ENCODE measurements at regions not wholly inside any gene's neighbourhood (a gene's known extent, or its start where the extent isn't known, plus 50 kb on each side); places are given as distances from the start of the nearest gene placed in this dataset.

- DNase-seq (no peak), ATAC-seq (ENCODE audit: low read depth) (no peak)
- Histone ChIP-seq H3K4me3 (ENCODE audit: control extremely low read depth in 1 of 5, extremely low read depth in 1 of 5, insufficient read depth in 1 of 5, low read depth in 2 of 5, low read length in 4 of 5) (no peak overlapping the region), H3K27me3 (replicated peaks in 1 of 4; ENCODE audit: control extremely low read depth in 1 of 4, control insufficient read depth in 3 of 4, insufficient read depth in 4 of 4, low read length in 3 of 4) (no peaks in the 10 kb centered on the region), H3K9ac (ENCODE audit: low read length) (no peak overlapping the region), H3K4me2 (replicated peaks; ENCODE audit: low read depth, low read length, poor library complexity, severe bottlenecking) (no peak overlapping the region), H3K79me2 (ENCODE audit: control insufficient read depth, insufficient read depth, low read length) (no peaks in the 10 kb centered on the region), H3K27ac (ENCODE audit: low read length in 2 of 2) (no peak overlapping the region), H3K36me3 (replicated peaks in 1 of 2; ENCODE audit: control extremely low read depth in 1 of 2, control insufficient read depth in 1 of 2, extremely low read depth in 1 of 2, insufficient read depth in 2 of 2, low read length in 1 of 2) (no peaks in the 10 kb centered on the region), H4K20me1 (ENCODE audit: control insufficient read depth, insufficient read depth, low read length, poor library complexity, severe bottlenecking) (no peaks in the 10 kb centered on the region), H3K4me1 (ENCODE audit: control insufficient read depth in 2 of 2, insufficient read depth in 2 of 2, low read length in 2 of 2) (no peaks in the 10 kb centered on the region), H3K9me3 (ENCODE audit: control extremely low read depth in 1 of 3, control insufficient read depth in 2 of 3, insufficient read depth in 1 of 3, low read length in 2 of 3) (peaks cover 0 to 16% (median 0%) of the 10 kb centered on the region in 3 donors), H2AFZ (ENCODE audit: insufficient read depth, low read depth, low read length, poor library complexity, severe bottlenecking) (no peak overlapping the region)
- POLR2A ChIA-PET, result no interaction called here
- 79% methylated on average over 4 of the region's 8 CpGs for WGBS (ENCODE audit: insufficient coverage)
- no peak overlapping the region for H3K27ac Mint-ChIP-seq
- TF ChIP-seq CTCF (IDR thresholded peaks at IDR 0.05) (no peak), EZH2 (IDR thresholded peaks at IDR 0.05; ENCODE audit: borderline replicate concordance, insufficient read depth, low read depth, low read length, poor library complexity, severe bottlenecking) (no peak)
- CTCF ChIA-PET, result no interaction called here
- no peaks in the 10 kb centered on the region for H3K9me3 Mint-ChIP-seq (ENCODE audit: insufficient read depth)
- no peak overlapping the region for H3K4me3 Mint-ChIP-seq
- no peaks in the 10 kb centered on the region for H3K27me3 Mint-ChIP-seq
- intact Hi-C loops (cut with micrococcal nuclease), result no loop called here
- no peaks in the 10 kb centered on the region for H3K4me1 Mint-ChIP-seq
These were observed 284.5 kb downstream of the CBLN1 start for GRCh38 chr16:48997081-48997615.

- Mint-ChIP-seq H3K4me1 (no peaks in the 10 kb centered on the region), H3K4me3 (no peak overlapping the region), H3K9me3 (ENCODE audit: insufficient read depth) (peaks cover 4% of the 10 kb centered on the region), H3K27me3 (peaks cover 3% of the 10 kb centered on the region), H3K27ac (no peak overlapping the region)
- ChIA-PET CTCF (no interaction called here), POLR2A (no interaction called here)
- TF ChIP-seq CTCF (IDR thresholded peaks at IDR 0.05) (no peak), EZH2 (IDR thresholded peaks at IDR 0.05; ENCODE audit: borderline replicate concordance, insufficient read depth, low read depth, low read length, poor library complexity, severe bottlenecking) (no peak)
- Histone ChIP-seq H3K9ac (ENCODE audit: low read length) (no peak overlapping the region), H3K4me2 (replicated peaks; ENCODE audit: low read depth, low read length, poor library complexity, severe bottlenecking) (no peak overlapping the region), H3K4me1 (ENCODE audit: control insufficient read depth in 2 of 2, insufficient read depth in 2 of 2, low read length in 2 of 2) (no peaks in the 10 kb centered on the region), H3K27ac (ENCODE audit: low read length in 2 of 2) (no peak overlapping the region), H2AFZ (ENCODE audit: insufficient read depth, low read depth, low read length, poor library complexity, severe bottlenecking) (no peak overlapping the region), H4K20me1 (ENCODE audit: control insufficient read depth, insufficient read depth, low read length, poor library complexity, severe bottlenecking) (no peaks in the 10 kb centered on the region), H3K79me2 (ENCODE audit: control insufficient read depth, insufficient read depth, low read length) (no peaks in the 10 kb centered on the region), H3K36me3 (replicated peaks in 1 of 2; ENCODE audit: control extremely low read depth in 1 of 2, control insufficient read depth in 1 of 2, extremely low read depth in 1 of 2, insufficient read depth in 2 of 2, low read length in 1 of 2) (no peaks in the 10 kb centered on the region), H3K27me3 (replicated peaks in 1 of 4; ENCODE audit: control extremely low read depth in 1 of 4, control insufficient read depth in 3 of 4, insufficient read depth in 4 of 4, low read length in 3 of 4) (no peaks in the 10 kb centered on the region), H3K9me3 (ENCODE audit: control extremely low read depth in 1 of 3, control insufficient read depth in 2 of 3, insufficient read depth in 1 of 3, low read length in 2 of 3) (peaks cover 0 to 4% (median 0%) of the 10 kb centered on the region in 3 donors), H3K4me3 (ENCODE audit: control extremely low read depth in 1 of 5, extremely low read depth in 1 of 5, insufficient read depth in 1 of 5, low read depth in 2 of 5, low read length in 4 of 5) (no peak overlapping the region)
- no peak for ATAC-seq (ENCODE audit: low read depth)
- no peak for DNase-seq
- intact Hi-C loops (cut with micrococcal nuclease), result no loop called here
- WGBS (ENCODE audit: insufficient coverage), result 100% methylated on average over 2 of the region's 2 CpGs
These were observed 303.1 kb downstream of the CBLN1 start for GRCh38 chr16:48978501-48978900.

Measured in B cell (primary cell).